ENCODE measurements at regions not wholly inside any gene's neighbourhood (a gene's known extent, or its start where the extent isn't known, plus 50 kb on each side); places are given as distances from the start of the nearest gene placed in this dataset.

DNA sequence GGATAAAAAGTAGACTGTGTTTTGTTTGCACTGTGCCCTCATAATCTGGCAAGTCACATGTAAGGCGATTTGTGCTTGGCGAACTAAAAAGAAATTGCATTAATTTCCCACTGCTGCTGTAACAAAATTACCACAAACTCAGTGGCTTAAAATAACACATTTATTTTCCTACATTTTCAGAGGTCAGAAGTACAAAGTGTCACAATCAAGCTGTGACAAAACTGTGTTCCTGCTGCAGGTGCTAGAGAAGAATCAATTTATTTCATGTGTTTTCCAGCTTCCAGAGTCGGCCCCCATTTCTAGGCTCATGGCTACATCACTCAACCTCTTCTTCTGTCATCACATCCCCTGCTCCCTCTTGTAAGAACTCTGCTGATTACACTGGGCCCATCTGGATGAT lies 158.6 kb upstream of the UFM1 start:
- TF ChIP-seq, protein P1, sequence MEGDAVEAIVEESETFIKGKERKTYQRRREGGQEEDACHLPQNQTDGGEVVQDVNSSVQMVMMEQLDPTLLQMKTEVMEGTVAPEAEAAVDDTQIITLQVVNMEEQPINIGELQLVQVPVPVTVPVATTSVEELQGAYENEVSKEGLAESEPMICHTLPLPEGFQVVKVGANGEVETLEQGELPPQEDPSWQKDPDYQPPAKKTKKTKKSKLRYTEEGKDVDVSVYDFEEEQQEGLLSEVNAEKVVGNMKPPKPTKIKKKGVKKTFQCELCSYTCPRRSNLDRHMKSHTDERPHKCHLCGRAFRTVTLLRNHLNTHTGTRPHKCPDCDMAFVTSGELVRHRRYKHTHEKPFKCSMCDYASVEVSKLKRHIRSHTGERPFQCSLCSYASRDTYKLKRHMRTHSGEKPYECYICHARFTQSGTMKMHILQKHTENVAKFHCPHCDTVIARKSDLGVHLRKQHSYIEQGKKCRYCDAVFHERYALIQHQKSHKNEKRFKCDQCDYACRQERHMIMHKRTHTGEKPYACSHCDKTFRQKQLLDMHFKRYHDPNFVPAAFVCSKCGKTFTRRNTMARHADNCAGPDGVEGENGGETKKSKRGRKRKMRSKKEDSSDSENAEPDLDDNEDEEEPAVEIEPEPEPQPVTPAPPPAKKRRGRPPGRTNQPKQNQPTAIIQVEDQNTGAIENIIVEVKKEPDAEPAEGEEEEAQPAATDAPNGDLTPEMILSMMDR (conservative IDR thresholded peaks at IDR 0.05), result no peak
- no peak overlapping the region for H3K27ac ChIP-seq

DNA sequence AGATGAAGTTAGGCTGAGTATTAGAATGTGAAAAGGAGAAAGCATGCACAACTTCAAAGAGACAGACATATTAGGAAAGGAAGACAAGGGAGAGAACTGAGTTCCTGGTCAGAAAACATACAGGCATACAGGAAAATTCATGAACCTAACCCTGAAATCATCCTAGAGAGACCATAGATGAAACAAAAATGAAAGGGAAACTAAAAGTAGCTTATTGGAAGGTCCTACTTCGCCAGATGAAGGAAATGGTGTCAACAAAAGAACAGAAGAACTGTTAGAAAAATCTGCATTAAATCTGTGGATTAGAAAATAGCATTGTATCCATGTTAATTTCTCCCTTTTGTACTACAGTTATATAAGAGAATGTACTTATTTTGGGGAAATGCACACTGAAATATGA lies 169.0 kb upstream of the UFM1 start:
- TF ChIP-seq, protein P1 (conservative IDR thresholded peaks at IDR 0.05), result no peak
- H3K27ac ChIP-seq, result no peak overlapping the region

DNA sequence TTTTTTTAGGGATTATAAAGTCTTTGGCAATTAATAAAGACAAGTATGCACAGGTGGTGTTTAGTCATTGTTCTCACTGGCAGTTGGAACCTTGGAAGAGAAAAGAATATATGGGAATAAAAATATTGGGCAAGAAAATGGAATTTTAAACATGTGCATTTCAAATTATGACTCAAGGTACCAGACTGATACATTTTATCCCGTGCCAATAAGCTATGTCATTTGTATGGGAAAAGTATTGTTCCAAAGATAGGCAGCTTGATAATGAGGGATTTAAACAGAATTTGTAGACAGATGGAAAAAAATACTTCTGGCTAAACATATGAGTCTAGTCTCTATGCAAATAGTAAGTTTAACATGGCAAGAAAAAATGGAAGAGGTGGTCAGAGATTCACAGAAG lies 169.5 kb upstream of the UFM1 start:
- no peak overlapping the region for H3K27ac ChIP-seq
- TF ChIP-seq, protein P1 (conservative IDR thresholded peaks at IDR 0.05), result no peak

DNA sequence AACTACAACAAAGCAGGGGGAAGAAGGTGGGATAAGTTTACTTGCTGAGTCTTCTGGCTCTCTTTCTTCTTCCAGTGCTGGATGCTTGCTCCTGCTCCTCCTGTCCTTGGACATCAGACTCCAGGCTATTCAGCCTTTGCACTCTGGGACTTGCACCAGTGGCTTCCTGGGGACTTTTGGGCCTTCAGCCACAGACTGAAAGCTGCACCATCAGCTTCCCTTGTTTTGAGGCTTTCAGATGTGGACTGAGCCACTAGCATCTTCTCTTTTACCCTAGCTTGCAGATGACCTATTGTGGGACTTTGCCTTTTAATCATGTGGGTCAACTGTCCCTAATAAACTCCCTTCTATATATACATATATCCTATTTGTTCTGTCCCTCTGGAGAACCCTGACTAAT lies 173.0 kb upstream of the UFM1 start:
- TF ChIP-seq, protein P1 (conservative IDR thresholded peaks at IDR 0.05), result no peak
- H3K27ac ChIP-seq, result no peak overlapping the region

DNA sequence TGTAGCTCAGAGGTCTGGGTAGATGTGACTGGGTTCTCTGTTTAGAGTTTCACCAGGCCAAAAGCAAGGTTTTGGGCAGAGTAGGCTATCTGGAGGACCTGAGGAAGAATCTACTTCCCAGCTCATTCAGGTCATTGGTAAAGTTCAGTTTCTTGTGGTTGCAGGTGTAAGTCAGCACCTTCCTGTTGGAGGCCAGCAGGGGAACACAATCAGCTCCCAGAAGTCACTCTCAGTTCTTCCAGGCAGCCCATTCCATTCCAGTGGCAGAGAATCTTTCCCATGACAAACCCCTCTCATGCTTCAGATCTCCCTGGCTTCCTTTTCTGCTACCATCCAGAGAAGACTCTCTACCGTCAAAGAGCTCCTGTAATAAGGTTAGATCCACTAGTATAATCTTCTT lies 176.2 kb upstream of the UFM1 start:
- H3K27ac ChIP-seq, result no peak overlapping the region
- TF ChIP-seq, protein P1 (conservative IDR thresholded peaks at IDR 0.05), result no peak

DNA sequence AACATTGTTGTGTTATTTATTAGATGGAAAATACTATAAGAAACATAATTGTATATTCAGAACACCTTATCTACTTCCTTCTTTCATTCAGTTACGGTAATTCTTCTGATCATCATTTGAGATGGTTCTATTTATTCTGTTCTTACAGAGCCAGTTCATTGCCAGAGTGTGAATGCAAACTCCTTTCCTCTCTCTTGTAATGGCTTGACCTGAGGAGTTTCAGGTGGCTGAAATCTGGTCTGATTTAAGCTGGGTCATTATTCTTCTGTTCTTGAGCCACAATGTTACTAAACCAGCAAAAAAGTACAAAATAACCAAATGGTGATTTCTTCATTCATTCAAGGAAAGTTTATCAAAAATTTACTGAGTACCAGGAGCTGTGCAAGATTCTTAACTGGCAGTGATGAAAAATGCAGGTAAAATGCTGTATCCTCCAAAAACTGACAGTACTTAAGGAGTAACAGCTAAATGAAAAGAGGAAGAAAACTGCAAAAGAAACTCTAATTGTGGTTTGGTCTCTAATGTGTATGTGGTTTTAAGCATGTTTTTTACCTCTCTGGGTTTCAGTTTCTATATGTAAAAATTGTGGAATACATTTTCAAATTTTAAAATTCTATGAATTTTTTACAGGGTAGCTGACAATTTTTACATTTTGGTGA lies 182.4 kb upstream of the UFM1 start:
- no peak overlapping the region for H3K27ac ChIP-seq
- TF ChIP-seq, protein P1 (conservative IDR thresholded peaks at IDR 0.05), result no peak

DNA sequence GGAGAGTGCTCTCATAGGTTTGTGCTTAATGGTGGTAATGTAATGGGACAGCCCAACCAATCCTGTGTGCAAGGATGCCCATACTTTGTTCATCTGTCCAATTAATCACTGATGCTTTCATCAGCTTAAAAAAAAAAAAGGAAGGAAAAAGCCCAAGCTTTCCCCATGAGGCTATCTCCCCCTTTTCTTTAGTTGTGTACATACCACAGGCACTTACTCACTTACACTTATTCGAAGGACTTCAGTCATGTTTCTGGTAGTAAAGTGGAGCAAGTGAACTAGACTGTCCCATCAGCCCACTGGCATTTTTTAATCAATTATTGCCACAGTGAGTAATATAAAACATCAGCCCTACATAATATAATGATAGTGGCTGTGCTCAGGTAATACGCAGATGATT lies 183.5 kb upstream of the UFM1 start:
- TF ChIP-seq, protein P1 (conservative IDR thresholded peaks at IDR 0.05), result no peak
- H3K27ac ChIP-seq, result no peak overlapping the region
